Thyroid gland (tissue), 4 donors: ENCODE measurements at regions not wholly inside any gene's neighbourhood (a gene's known extent, or its start where the extent isn't known, plus 50 kb on each side); places are given as distances from the start of the nearest gene placed in this dataset.

ENCODE experiments used
- CTCF ChIP-seq, 6 experiments: fragments of 200-600 bp in 3 of 6; fragments of 450-650 bp in 3 of 6; sonication (generic) in 3 of 6; IDR thresholded peaks; one replicate each; pipeline ENCODE4 v1.5.1; 2016 to 2019; ENCODE audit warnings: antibody characterized with exemption in 6 of 6, mild to moderate bottlenecking in 2 of 6, inconsistent platforms in 1 of 6, moderate library complexity in 1 of 6
- POLR2A ChIP-seq, 2 donors: fragments of 450-650 bp; IDR thresholded peaks; one replicate each; pipeline ENCODE4 v1.6.1; 2017; ENCODE audit warnings: antibody characterized with exemption in 2 of 2, mild to moderate bottlenecking in 2 of 2, moderate library complexity in 1 of 2

GRCh38 chr5:12611132-12611531 lies 706.9 kb upstream of the CTNND2 start:
- TF ChIP-seq CTCF (IDR thresholded peaks at IDR 0.05) (no peak), POLR2A (IDR thresholded peaks at IDR 0.05) (no peak)
